Stimulated activated CD8-positive, alpha-beta memory T cell treated with anti-CD3 and anti-CD28 coated beads, Interleukin-7, amount 100 ng/mL, for 48 hours (primary cell): ENCODE measurements at regions not wholly inside any gene's neighbourhood (a gene's known extent, or its start where the extent isn't known, plus 50 kb on each side); places are given as distances from the start of the nearest gene placed in this dataset.

Source experiments
- DNase-seq, 2 donors: peaks; one replicate each; pipeline ENCODE4 v3.0.0-alpha.2; 2020; ENCODE audit warnings: low read depth in 1 of 2; ENCODE audit errors: extremely low read depth in 1 of 2

DNA sequence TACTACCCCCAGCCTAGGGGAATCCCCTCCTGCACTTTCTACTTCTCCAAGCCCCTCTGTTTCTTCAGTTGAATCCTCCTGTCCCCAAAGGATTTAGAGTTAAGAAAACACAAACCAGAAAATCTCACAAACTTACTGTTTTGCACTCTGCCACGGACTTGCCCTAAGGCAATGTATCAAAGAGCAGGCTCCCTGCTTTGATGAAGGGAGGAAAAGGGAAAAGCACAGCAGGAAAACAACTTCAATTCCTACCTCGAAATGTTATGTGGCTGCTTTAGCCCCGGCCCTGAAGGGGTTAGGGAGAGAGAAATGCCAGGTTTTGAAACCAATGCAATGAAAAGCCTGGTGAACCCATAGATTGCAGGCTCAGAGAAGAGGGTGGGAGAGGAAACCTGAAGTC lies 254.7 kb downstream of the MAN2A1 start:
- no peak for DNase-seq

GRCh38 chr5:109945097-109945678 lies 255.5 kb downstream of the MAN2A1 start:
- no peak for DNase-seq

DNA sequence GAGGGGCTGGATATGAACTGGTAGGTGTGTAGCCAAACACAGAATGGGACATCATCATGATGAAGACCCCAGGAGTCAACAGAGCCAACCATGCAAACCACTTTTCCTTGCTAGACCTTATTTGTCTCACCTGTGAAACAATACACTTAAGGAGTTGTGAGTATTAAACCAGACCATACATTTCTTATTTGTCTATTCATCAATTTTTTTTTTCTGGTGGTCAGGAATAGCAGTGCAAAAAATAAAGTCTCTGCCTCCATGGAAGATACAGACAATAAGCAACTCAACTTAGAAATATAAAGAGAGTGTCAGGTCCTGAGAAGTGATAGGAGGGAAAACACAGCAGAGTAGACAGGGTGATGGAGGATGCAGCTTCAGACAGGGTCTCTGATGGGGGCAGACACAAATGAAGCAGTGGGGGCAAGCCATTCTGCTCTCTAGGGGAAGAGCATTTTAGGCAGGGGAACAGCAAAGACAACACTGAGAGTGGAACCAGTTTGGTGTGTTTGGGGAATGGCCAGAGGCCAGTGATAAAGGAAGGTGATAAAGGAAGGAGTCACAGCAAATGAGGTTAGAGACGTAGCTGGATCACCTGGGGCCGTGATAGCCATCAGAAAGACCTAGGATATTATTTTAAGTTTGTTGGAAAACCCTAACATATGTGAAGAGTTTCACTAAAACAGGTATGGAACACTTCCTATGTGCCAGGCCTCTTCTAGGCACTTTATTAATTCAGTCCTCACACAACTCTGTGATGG lies 256.2 kb downstream of the MAN2A1 start:
- no peak for DNase-seq

GRCh38 chr5:109946610-109947009 lies 256.9 kb downstream of the MAN2A1 start:
- DNase-seq: no peak

DNA sequence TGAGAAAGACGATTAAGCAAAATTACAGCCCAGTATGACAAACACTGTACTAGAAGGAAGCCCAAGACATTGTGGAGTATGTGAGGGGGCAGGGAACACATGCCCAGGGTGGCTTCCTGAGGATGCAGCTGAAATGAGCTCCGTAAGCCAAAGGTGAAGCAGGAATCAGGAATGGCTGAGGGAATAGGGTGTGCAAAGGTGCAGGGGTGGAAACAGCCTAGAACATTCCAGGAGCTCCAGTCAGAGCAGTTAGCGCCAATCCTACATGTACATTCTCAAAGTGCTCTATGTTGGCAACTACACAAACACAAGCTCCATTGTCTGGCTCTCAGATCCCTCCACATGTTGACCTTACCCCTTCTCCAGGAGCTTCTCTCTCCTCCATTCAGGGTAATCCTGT lies 257.9 kb downstream of the MAN2A1 start:
- no peak for DNase-seq

- no peak for DNase-seq
Measured at GRCh38 chr5:109950634-109951033, 260.9 kb downstream of the MAN2A1 start.

DNA sequence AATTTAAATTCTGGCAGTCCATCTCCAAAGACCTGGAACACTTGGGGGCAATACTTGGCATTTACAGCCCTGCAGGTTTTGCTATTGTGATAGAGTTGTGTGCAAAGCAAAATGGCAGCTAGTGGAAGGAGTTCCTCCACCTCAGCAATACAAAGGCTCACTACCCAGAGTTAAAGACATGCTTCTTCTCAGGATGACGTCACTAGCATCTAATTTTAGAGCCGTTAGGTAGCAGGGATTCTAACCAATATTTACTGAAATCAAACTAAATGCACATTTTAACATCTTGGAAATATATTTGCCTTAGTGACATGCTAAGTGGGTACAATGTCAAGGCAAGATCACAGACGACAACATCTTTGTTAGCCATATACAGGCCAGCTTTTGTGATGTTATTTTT lies 261.6 kb downstream of the MAN2A1 start:
- DNase-seq: no peak

- no peak for DNase-seq
Measured at GRCh38 chr5:109951758-109952157, 262.0 kb downstream of the MAN2A1 start.

GRCh38 chr5:109953761-109954160 lies 264.0 kb downstream of the MAN2A1 start:
- DNase-seq: no peak

DNA sequence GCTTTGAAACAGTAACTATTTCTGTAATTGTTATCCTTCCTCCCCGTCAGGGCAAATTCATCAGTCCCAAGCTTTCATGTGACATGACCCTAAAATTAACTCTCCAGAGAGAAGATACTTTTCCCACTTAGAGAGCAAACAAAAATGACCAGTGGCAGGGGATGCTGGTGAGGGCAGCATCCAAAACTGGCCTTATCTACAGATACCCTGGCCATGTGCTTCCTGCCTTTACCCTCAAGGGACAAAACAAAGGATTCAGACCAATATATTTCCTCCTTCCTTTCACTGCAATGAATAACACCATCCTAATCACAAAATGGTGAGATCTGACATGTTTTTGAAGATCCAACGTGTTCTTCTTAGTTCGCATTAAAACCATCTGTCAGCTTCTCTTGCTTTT lies 267.2 kb downstream of the MAN2A1 start:
- no peak for DNase-seq

- no peak for DNase-seq
Measured at GRCh38 chr5:109958082-109958481, 268.4 kb downstream of the MAN2A1 start.

DNA sequence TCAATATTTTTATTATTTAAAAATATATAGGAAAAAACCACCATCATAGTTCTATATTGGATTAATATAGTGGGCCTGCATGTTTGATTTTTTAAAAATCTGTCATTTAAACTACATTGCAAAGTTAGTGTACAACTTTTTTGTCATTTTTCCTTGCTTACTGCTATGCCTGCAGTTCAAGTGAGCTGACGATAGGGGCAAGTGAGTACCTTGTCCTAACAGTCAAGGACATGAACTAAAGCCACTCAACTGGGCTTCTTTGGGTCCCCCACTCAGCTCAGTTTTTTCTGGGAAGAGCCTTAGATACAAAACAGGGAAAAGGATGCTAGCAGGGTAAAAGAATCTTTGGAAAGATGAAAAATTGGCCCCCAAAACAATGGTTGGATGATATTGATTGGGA lies 269.9 kb downstream of the MAN2A1 start:
- no peak for DNase-seq

- no peak for DNase-seq
Measured at GRCh38 chr5:109961751-109962150, 272.0 kb downstream of the MAN2A1 start.

- no peak for DNase-seq
Measured at GRCh38 chr5:109962882-109963603, 273.3 kb downstream of the MAN2A1 start.

- no peak for DNase-seq
Measured at GRCh38 chr5:109964136-109964535, 274.4 kb downstream of the MAN2A1 start.

GRCh38 chr5:109965634-109966033 lies 275.9 kb downstream of the MAN2A1 start:
- peak in 1 of 2 donors; percentile 3 for DNase-seq

- no peak for DNase-seq
Measured at GRCh38 chr5:109971968-109972367, 282.2 kb downstream of the MAN2A1 start.

GRCh38 chr5:109981979-109982378 lies 292.3 kb downstream of the MAN2A1 start:
- DNase-seq: no peak

GRCh38 chr5:109982966-109983534 lies 293.3 kb downstream of the MAN2A1 start:
- DNase-seq: no peak

GRCh38 chr5:109986726-109987125 lies 297.0 kb downstream of the MAN2A1 start:
- no peak for DNase-seq

DNA sequence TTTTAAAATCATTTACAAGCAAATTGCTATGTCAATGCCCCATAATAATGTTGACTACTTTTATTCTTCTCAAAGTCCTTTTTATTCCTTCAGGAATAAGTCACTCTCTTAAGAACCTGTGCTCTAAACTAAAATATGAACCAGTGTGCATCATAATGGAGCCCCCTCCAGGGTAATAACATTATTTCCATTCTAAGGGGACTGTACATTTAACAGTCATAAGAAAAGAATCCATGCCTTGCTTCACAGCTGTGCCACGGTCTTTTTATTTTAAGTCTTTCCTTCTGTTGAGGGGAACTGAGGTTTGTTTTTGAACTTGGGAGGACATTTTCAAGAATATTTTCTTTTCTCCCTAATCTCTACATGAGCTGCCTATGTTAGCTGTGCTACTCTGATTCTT lies 297.6 kb downstream of the MAN2A1 start:
- no peak for DNase-seq

DNA sequence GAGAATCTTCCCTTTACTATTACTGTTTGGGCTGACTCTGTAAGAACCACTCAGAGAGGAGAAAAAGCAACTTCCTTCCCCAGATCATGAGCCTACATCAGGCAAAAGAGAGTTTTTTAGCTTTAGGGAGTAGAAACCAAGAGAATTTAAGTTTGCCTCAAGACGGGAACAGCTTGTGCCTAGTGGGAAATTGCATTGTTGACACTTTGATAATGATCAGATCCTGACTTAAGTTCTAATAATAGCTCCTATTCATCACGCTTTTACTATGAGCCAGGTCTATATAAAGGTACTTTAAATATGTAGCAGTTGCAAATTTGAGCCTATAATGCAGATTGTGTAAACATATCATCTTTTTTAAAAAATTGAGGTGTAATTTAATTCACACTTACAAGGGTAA lies 298.2 kb downstream of the MAN2A1 start:
- DNase-seq: no peak
